Hippocampal formation (tissue), 2 donors: ENCODE measurements at regions not wholly inside any gene's neighbourhood (a gene's known extent, or its start where the extent isn't known, plus 50 kb on each side); places are given as distances from the start of the nearest gene placed in this dataset.

Experiments
- DNase-seq, 2 donors: peaks; one replicate each; lab custom pipeline; 2025; lab: John Stamatoyannopoulos, UW

GRCh38 chr6:130314271-130314670, 51.5 kb upstream of the TMEM200A start:
- DNase-seq, result no peak

GRCh38 chr6:130313206-130313605, 52.6 kb upstream of the TMEM200A start:
- DNase-seq, result no peak

GRCh38 chr6:130309028-130309427, 56.8 kb upstream of the TMEM200A start:
- DNase-seq, result no peak

- DNase-seq, result no peak
Measured at GRCh38 chr6:130307752-130308361, 58.0 kb upstream of the TMEM200A start.

GRCh38 chr6:130306377-130306776, 59.4 kb upstream of the TMEM200A start:
- DNase-seq, result no peak

GRCh38 chr6:130303431-130303830, 62.4 kb upstream of the TMEM200A start:
- DNase-seq, result no peak

- no peak for DNase-seq
Measured at GRCh38 chr6:130298258-130298657, 67.6 kb upstream of the TMEM200A start.

- DNase-seq, result no peak
Measured at GRCh38 chr6:130296854-130297253, 69.0 kb upstream of the TMEM200A start.

GRCh38 chr6:130293800-130294199, 71.0 kb upstream of the SAMD3 start:
- DNase-seq, result peak in 1 of 2 donors; percentile 1

- DNase-seq, result no peak
Measured at GRCh38 chr6:130288065-130288464, 65.3 kb upstream of the SAMD3 start.

- DNase-seq, result no peak
Measured at GRCh38 chr6:130282234-130282995, 59.7 kb upstream of the SAMD3 start.

GRCh38 chr6:130276507-130276906, 53.8 kb upstream of the SAMD3 start:
- no peak for DNase-seq

GRCh38 chr6:130274007-130274406, 51.3 kb upstream of the SAMD3 start:
- DNase-seq, result no peak
